GM18505 (cell line): ENCODE measurements at regions not wholly inside any gene's neighbourhood (a gene's known extent, or its start where the extent isn't known, plus 50 kb on each side); places are given as distances from the start of the nearest gene placed in this dataset.

Experiments
- ATAC-seq: cut with Tn5 transposase; IDR thresholded peaks from one replicate; pipeline ENCODE4 v1.9.1; 2021; ENCODE audit not compliant: unreplicated experiment
- POLR2A ChIP-seq: IDR thresholded peaks from 4 replicates; pipeline ENCODE4 v1.6.1; 2011; ENCODE audit warnings: borderline replicate concordance; ENCODE audit not compliant: insufficient read depth, insufficient read length; ENCODE audit errors: extremely low read depth

GRCh38 chr1:219778110-219778509, 150.2 kb downstream of the SLC30A10 start:
- no peak for ATAC-seq
- TF ChIP-seq POLR2A, result no peak

- ATAC-seq, result no peak
- no peak for TF ChIP-seq POLR2A
Observed at GRCh38 chr1:219774386-219774785, 154.0 kb downstream of the SLC30A10 start.

GRCh38 chr1:219773775-219774174, 154.6 kb downstream of the SLC30A10 start:
- ATAC-seq, result peak; percentile 100
- TF ChIP-seq POLR2A, result no peak

GRCh38 chr1:219773110-219773509, 155.2 kb downstream of the SLC30A10 start:
- TF ChIP-seq POLR2A, result no peak
- no peak for ATAC-seq

- no peak for TF ChIP-seq POLR2A
Observed at GRCh38 chr1:219772265-219773036, 155.9 kb downstream of the SLC30A10 start.

GRCh38 chr1:219771080-219771479, 157.3 kb downstream of the SLC30A10 start:
- no peak for ATAC-seq
- no peak for TF ChIP-seq POLR2A

More at GRCh38 chr1:219772265-219773036, 155.9 kb downstream of the SLC30A10 start:
- ATAC-seq, result no peak

GRCh38 chr1:219763321-219763720, 150.4 kb upstream of the ZC3H11B start:
- no peak for TF ChIP-seq POLR2A
- ATAC-seq, result no peak

- no peak for ATAC-seq
- no peak for TF ChIP-seq POLR2A
Observed at GRCh38 chr1:219761208-219761860, 148.4 kb upstream of the ZC3H11B start.

- no peak for TF ChIP-seq POLR2A
- no peak for ATAC-seq
Observed at GRCh38 chr1:219759095-219759494, 146.2 kb upstream of the ZC3H11B start.

GRCh38 chr1:219757890-219758289, 145.0 kb upstream of the ZC3H11B start:
- no peak for ATAC-seq
- TF ChIP-seq POLR2A, result no peak

- TF ChIP-seq POLR2A, result no peak
- no peak for ATAC-seq
Observed at GRCh38 chr1:219755234-219755633, 142.3 kb upstream of the ZC3H11B start.

- TF ChIP-seq POLR2A, result no peak
- ATAC-seq, result no peak
Observed at GRCh38 chr1:219754767-219755166, 141.9 kb upstream of the ZC3H11B start.

GRCh38 chr1:219753914-219754313, 141.0 kb upstream of the ZC3H11B start:
- no peak for ATAC-seq
- no peak for TF ChIP-seq POLR2A

GRCh38 chr1:219752645-219753044, 139.7 kb upstream of the ZC3H11B start:
- no peak for ATAC-seq

More at GRCh38 chr1:219752645-219753044, 139.7 kb upstream of the ZC3H11B start:
- no peak for TF ChIP-seq POLR2A
